HG03108 (cell line): ENCODE measurements at regions not wholly inside any gene's neighbourhood (a gene's known extent, or its start where the extent isn't known, plus 50 kb on each side); places are given as distances from the start of the nearest gene placed in this dataset.
"Not testable (repeated sequence)": the region's sequence is repeated elsewhere in the genome, so short reads cannot be mapped to it uniquely, and the experiment has no call there.

Source experiments
- ATAC-seq: cut with Tn5 transposase; IDR thresholded peaks from one replicate; pipeline ENCODE4 v1.9.1; 2021; ENCODE audit warnings: moderate library complexity; ENCODE audit not compliant: unreplicated experiment

GRCh38 chr2:111282162-111282561, 161.4 kb downstream of the BCL2L11 start:
- ATAC-seq, result not testable (repeated sequence)

GRCh38 chr2:111287646-111288568, 167.2 kb downstream of the BCL2L11 start:
- ATAC-seq, result not testable (repeated sequence)

DNA sequence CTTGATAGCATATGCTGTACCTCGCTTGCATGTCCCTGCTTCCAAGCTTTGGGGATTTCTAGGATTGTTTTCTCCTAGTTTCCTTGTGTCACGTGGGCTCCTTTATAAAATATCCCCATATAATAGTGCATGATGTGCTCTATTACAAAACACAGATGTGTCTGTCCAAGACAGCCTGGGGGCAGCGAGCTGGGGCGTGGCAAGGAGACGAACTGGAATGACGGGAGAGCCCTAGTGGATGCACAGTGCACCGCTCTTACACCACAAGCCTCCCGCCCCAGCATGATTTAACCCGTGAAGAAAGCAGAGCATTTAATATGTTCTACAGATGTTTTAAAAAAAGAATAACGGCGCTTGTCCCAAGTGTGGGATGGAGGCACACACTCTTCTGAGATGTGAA, 169.7 kb downstream of the BCL2L11 start:
- not testable (repeated sequence) for ATAC-seq

- not testable (repeated sequence) for ATAC-seq
These were observed 170.9 kb downstream of the BCL2L11 start for GRCh38 chr2:111291566-111291965.

- not testable (repeated sequence) for ATAC-seq
These were observed 171.7 kb downstream of the BCL2L11 start for GRCh38 chr2:111292232-111292968.

- ATAC-seq, result not testable (repeated sequence)
These were observed 174.0 kb downstream of the BCL2L11 start for GRCh38 chr2:111294699-111295098.

GRCh38 chr2:111296122-111296804, 175.5 kb downstream of the BCL2L11 start:
- not testable (repeated sequence) for ATAC-seq

DNA sequence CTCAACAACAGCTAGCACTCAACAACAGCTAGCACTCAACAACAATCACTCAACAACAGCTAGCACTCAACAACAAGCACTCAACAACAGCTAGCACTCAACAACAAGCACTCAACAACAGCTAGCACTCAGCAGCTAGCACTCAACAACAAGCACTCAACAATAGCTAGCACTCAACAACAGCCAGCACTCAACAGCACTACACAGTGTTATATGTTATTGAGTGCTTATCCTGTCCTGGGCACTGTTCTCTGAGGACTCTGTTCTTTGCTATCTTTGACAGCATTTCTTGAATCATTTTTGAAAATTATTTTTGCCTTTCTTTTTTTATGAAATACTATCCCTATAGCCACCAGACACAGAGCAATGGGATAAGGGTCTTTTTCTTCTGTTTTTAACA, 176.4 kb downstream of the BCL2L11 start:
- ATAC-seq, result not testable (repeated sequence)

DNA sequence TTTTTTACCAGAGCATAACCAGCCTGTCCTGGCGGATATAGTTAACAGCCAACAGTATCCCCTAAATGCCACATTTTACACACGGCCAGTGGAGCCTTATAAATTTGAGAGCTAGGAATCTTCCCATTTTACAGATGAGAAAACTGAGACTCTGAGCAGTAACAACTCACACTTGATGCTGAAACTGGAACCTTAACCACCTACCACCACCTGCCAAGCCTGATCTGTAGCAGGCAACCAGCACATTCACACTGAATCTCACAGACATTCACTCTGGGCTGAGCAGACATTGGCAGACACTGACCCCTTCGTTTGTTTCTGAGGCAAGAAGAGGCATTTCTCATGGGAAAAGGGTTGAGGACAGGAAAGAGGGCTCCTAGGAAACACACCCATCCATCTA, 178.2 kb downstream of the BCL2L11 start:
- ATAC-seq, result not testable (repeated sequence)

- not testable (repeated sequence) for ATAC-seq
These were observed 178.9 kb downstream of the BCL2L11 start for GRCh38 chr2:111299635-111300034.

GRCh38 chr2:111301677-111302076, 181.0 kb downstream of the BCL2L11 start:
- not testable (repeated sequence) for ATAC-seq

DNA sequence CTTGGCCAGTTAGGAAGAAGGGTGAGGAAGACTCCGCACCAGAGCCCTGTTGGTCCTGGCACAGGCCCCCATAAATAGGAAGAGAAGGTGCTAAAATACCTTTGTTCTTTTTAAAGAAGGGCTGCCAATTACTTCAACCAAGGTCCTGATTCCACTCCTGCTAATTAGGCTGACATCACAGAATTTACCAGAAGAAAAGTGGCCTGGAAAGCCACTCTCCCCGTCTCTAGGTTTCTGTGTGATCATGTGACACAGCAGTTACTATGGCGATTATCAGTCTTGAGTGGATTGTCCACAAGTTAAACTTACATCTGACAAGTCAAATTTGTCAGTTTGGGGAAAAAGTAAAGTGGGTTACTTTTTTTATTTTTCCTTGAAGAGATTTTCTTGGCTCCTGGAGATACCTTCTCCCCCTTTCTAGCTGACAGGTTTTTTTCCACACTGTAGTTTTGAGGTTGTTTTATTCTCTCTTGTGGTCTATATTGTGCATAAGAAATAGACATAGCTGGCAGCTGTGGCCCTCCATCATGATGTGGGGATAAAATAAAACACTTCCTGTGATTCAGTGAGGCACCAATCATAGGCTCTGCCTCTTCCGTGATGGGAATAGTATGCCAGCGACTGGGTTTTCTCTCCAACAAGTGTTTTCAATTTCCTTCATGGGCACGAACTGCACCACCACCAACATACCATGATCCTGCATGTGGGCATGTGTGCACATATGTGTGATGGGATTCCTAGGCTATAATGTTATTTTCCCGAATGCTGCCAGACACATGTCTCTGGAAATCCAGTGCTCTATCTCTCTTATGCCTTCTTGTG, 181.9 kb downstream of the BCL2L11 start:
- not testable (repeated sequence) for ATAC-seq

GRCh38 chr2:111307302-111307701, 186.6 kb downstream of the BCL2L11 start:
- ATAC-seq, result not testable (repeated sequence)

GRCh38 chr2:111309231-111310075, 188.7 kb downstream of the BCL2L11 start:
- ATAC-seq, result not testable (repeated sequence)

DNA sequence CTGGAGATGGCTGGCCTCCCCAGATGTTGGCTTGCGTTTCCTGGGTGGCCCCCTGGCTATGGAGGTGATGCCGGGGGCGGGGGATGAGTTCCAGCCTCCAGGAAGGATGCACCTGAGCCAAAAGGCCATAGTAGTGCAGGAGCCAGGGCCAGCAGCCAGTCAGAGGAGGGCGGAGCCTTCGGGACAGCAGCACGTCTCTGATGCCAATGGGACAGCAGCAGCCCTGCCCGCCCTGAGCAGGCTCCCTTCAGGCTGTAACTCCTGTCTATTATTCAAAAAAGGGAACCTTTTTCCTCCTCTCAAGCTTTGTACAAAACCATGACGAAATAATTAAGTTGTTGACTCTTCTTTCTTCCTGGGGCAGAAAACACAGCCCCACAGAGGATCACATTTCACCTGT, 189.7 kb downstream of the BCL2L11 start:
- not testable (repeated sequence) for ATAC-seq

DNA sequence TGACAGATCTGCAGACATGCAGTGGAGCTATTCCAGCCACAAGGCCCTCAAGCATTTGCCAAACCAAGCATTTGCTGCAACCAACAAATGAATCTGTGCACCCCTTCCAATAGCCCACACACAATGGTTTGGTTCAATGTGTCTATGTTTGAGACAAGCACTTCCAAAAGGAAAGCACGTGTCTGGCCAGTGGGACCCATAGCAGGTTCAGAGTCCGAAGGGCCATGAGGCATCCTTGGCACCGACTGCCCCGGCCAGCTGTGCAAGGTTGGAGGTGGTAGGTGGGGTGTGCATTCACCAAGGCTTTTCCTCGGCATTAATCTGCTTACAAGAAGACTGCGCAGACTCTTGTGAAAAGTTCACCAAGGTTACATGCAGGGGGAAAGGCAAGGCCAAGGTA, 190.9 kb downstream of the BCL2L11 start:
- not testable (repeated sequence) for ATAC-seq

GRCh38 chr2:111312897-111313607, 192.3 kb downstream of the BCL2L11 start:
- not testable (repeated sequence) for ATAC-seq

DNA sequence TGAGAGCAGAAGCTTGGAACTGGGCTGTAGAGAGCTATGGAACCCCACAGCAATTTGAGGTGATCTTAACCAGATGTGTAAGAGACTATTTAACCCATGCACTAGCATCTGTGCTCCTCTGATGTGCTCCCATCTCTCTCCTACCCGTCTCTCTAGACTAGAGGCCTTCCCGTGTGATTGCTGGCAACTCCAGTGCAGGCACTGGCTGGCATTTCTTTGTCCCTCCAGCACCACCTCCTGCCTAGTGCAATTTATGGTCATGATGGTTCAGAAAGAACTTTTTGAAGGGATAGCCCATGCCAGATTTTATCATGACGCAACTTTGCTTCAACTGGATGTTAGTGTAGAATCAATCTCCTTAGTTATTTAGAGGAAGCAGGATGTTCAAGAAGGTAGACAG, 193.0 kb downstream of the BCL2L11 start:
- not testable (repeated sequence) for ATAC-seq
